SK-N-SH treated with all-trans-retinoic acid at 6 μM for 48 hours (cell line): ENCODE measurements at regions not wholly inside any gene's neighbourhood (a gene's known extent, or its start where the extent isn't known, plus 50 kb on each side); places are given as distances from the start of the nearest gene placed in this dataset.
"Not testable (repeated sequence)": the region's sequence is repeated elsewhere in the genome, so short reads cannot be mapped to it uniquely, and the experiment has no call there.

ENCODE experiments used
- ATAC-seq: fragments of 200-7000 bp; cut with Tn5 transposase; 3 replicates; pipeline ENCODE4 v1.9.1; 2020; ENCODE audit warnings: mild to moderate bottlenecking, moderate library complexity
- BACH2 ChIP-seq: fragments of 250-450 bp; sonication (Bioruptor Pico); IDR thresholded peaks from 2 replicates; pipeline ENCODE4 v1.9.0; 2021; ENCODE audit warnings: mild to moderate bottlenecking, borderline replicate concordance
- CSDC2 ChIP-seq: fragments of 250-450 bp; sonication (Bioruptor Pico); IDR thresholded peaks from 2 replicates; pipeline ENCODE4 v1.5.0; 2020; ENCODE audit warnings: mild to moderate bottlenecking, moderate library complexity
- CSRNP3 ChIP-seq: fragments of 250-450 bp; sonication (Bioruptor Pico); IDR thresholded peaks from 2 replicates; pipeline ENCODE4 v1.5.1; 2021; ENCODE audit warnings: mild to moderate bottlenecking, moderate library complexity
- ESRRG ChIP-seq: fragments of 250-450 bp; sonication (Bioruptor Pico); IDR thresholded peaks from 2 replicates; pipeline ENCODE4 v1.6.1; 2021; ENCODE audit warnings: mild to moderate bottlenecking
- GLIS3 ChIP-seq: fragments of 250-450 bp; sonication (Bioruptor Pico); IDR thresholded peaks from 2 replicates; pipeline ENCODE4 v1.5.0; 2020; ENCODE audit warnings: mild to moderate bottlenecking, moderate library complexity
- ISL1 ChIP-seq: fragments of 250-450 bp; sonication (Bioruptor Pico); IDR thresholded peaks from 2 replicates; pipeline ENCODE4 v2.1.2; 2022; ENCODE audit warnings: mild to moderate bottlenecking, moderate library complexity
- PATZ1 ChIP-seq: fragments of 250-450 bp; sonication (Bioruptor Pico); IDR thresholded peaks from 2 replicates; pipeline ENCODE4 v1.8.0; 2020; ENCODE audit warnings: mild to moderate bottlenecking, moderate library complexity, borderline replicate concordance
- POU6F1 ChIP-seq: fragments of 250-450 bp; sonication (Bioruptor Pico); IDR thresholded peaks from 2 replicates; pipeline ENCODE4 v1.8.0; 2021; ENCODE audit warnings: low read depth, mild to moderate bottlenecking, moderate library complexity, borderline replicate concordance
- TCF4 ChIP-seq: fragments of 250-450 bp; sonication (Bioruptor Pico); IDR thresholded peaks from 2 replicates; pipeline ENCODE4 v1.8.0; 2021; ENCODE audit warnings: mild to moderate bottlenecking, moderate library complexity, borderline replicate concordance
- TOX ChIP-seq: fragments of 250-450 bp; sonication (Bioruptor Pico); IDR thresholded peaks from 2 replicates; pipeline ENCODE4 v1.8.0; 2021; ENCODE audit warnings: mild to moderate bottlenecking, moderate library complexity, borderline replicate concordance
- TSHZ2 ChIP-seq: fragments of 250-450 bp; sonication (Bioruptor Pico); IDR thresholded peaks from 2 replicates; pipeline ENCODE4 v1.5.0; 2020; ENCODE audit warnings: mild to moderate bottlenecking, moderate library complexity
- ZC3H10 ChIP-seq: fragments of 250-450 bp; sonication (Bioruptor Pico); IDR thresholded peaks from 2 replicates; pipeline ENCODE4 v1.5.1; 2021; ENCODE audit warnings: mild to moderate bottlenecking, moderate library complexity
- ZFP3 ChIP-seq: fragments of 250-450 bp; sonication (Bioruptor Pico); IDR thresholded peaks from 2 replicates; pipeline ENCODE4 v1.5.0; 2020; ENCODE audit warnings: mild to moderate bottlenecking, moderate library complexity
- ZFP30 ChIP-seq: fragments of 450-650 bp; formaldehyde crosslinking; IDR thresholded peaks from 2 replicates; pipeline ENCODE4 v1.5.0; 2022; ENCODE audit warnings: mild to moderate bottlenecking, moderate library complexity
- ZNF565 ChIP-seq: fragments of 450-650 bp; formaldehyde crosslinking; conservative IDR thresholded peaks from 2 replicates; pipeline ENCODE4 v1.5.0; 2020; ENCODE audit warnings: low read depth, mild to moderate bottlenecking, moderate library complexity
- ZNF70 ChIP-seq: fragments of 450-650 bp; formaldehyde crosslinking; IDR thresholded peaks from 2 replicates; pipeline ENCODE4 v1.5.0; 2020; ENCODE audit warnings: mild to moderate bottlenecking, moderate library complexity
- ZNF8 ChIP-seq: fragments of 450-650 bp; formaldehyde crosslinking; IDR thresholded peaks from 2 replicates; pipeline ENCODE4 v1.5.0; 2020; ENCODE audit warnings: mild to moderate bottlenecking, moderate library complexity

- no peak for ATAC-seq
- TF ChIP-seq GLIS3 (CRISPR knock-in tag) (no peak), ZNF8 (CRISPR knock-in tag) (no peak), TCF4 (CRISPR knock-in tag) (no peak), POU6F1 (CRISPR knock-in tag) (no peak), PATZ1 (CRISPR knock-in tag) (no peak), TSHZ2 (CRISPR knock-in tag) (no peak), ISL1 (CRISPR knock-in tag) (no peak)
Measured at GRCh38 chr16:25542306-25542705, 149.5 kb upstream of the HS3ST4 start.

- not testable (repeated sequence) for ATAC-seq
Measured at GRCh38 chr16:25539767-25540166, 152.0 kb upstream of the HS3ST4 start.

- no peak for ATAC-seq
- TF ChIP-seq ZNF565 (CRISPR knock-in tag) (no peak), CSDC2 (CRISPR knock-in tag) (no peak), ISL1 (CRISPR knock-in tag) (no peak), ESRRG (CRISPR knock-in tag) (no peak), ZNF8 (CRISPR knock-in tag) (no peak), ZFP30 (CRISPR knock-in tag) (no peak), POU6F1 (CRISPR knock-in tag) (no peak), CSRNP3 (no peak), GLIS3 (CRISPR knock-in tag) (no peak), ZNF70 (no peak), PATZ1 (CRISPR knock-in tag) (no peak), ZC3H10 (CRISPR knock-in tag) (no peak), TCF4 (CRISPR knock-in tag) (no peak), BACH2 (CRISPR knock-in tag) (no peak), TSHZ2 (CRISPR knock-in tag) (no peak), TOX (CRISPR knock-in tag) (no peak), ZFP3 (no peak)
Measured at GRCh38 chr16:25523183-25523582, 168.6 kb upstream of the HS3ST4 start.
